Psoas muscle (tissue), 7 donors: ENCODE measurements at regions not wholly inside any gene's neighbourhood (a gene's known extent, or its start where the extent isn't known, plus 50 kb on each side); places are given as distances from the start of the nearest gene placed in this dataset.
A peak's percentile ranks its signal among the peaks of the same experiment; 100 is the strongest.

Experiments
- ATAC-seq, 4 donors: fragments of 200-7000 bp; cut with Tn5 transposase; one replicate each; pipeline ENCODE4 v1.9.1; 2020; ENCODE audit warnings: moderate library complexity in 3 of 4, mild to moderate bottlenecking in 2 of 4
- DNase-seq, 2 donors: peaks; one replicate each; pipeline ENCODE4 v3.0.0-alpha.2; 2020
- H3K27ac ChIP-seq: fragments of 200-600 bp; one replicate; pipeline ENCODE4 v1.8.0; 2022
- H3K27me3 ChIP-seq, 3 donors: fragments of 200-600 bp in 1 of 3; one replicate each; pipeline versions ENCODE4 v1.6.1 to v1.8.0; 2013 to 2022; ENCODE audit warnings: low read length in 2 of 3, mild to moderate bottlenecking in 2 of 3, moderate library complexity in 1 of 3; ENCODE audit not compliant: insufficient read depth in 3 of 3
- H3K36me3 ChIP-seq, 2 donors: fragments of 200-600 bp in 1 of 2; one replicate each; pipeline versions ENCODE4 v1.6.1 to v1.8.0; 2013 to 2022; ENCODE audit warnings: low read depth in 1 of 2, mild to moderate bottlenecking in 1 of 2, moderate library complexity in 1 of 2; ENCODE audit not compliant: insufficient read depth in 1 of 2
- H3K4me1 ChIP-seq: fragments of 200-600 bp; one replicate; pipeline ENCODE4 v1.8.0; 2022
- H3K4me3 ChIP-seq: fragments of 200-600 bp; one replicate; pipeline ENCODE4 v1.8.0; 2022; ENCODE audit warnings: mild to moderate bottlenecking
- H3K9me3 ChIP-seq: fragments of 200-600 bp; one replicate; pipeline ENCODE4 v1.8.0; 2022
- CTCF ChIP-seq: fragments of 200-600 bp; IDR thresholded peaks from one replicate; pipeline ENCODE4 v1.8.0; 2022; ENCODE audit warnings: antibody characterized with exemption
- WGBS, 3 donors: extraction: QIAGEN DNeasy Blood & Tissue Kit; methylation state at CpG; one replicate each; pipeline versions ENCODE4 v1.1.6 to v1.1.7; 2013; 5-methylcytosine and 5-hydroxymethylcytosine counted together
- intact Hi-C, 2 donors: fragments of 100-400 bp; cut with DNase I; formaldehyde crosslinking; loops; one replicate each; pipeline versions ENCODE4 v1.11.0 to v1.14.2; 2022
- donor health status: healthy with polysubstance abuse.
- donor health status: DM: no; HTN: no; CAD: no; lungs with moderate emphysema.
- donor health status: Bipolar disorder and iron deficiency.
- donor health status: healthy.
- donor health status: DM: yes; HTN: yes; CAD: no.
- donor health status: DM: no; HTN: no; CAD: no.
- donor health status: DM: yes; HTN: yes; CAD: no.

- ATAC-seq (no peak), DNase-seq (no peak)
- no peaks in the 10 kb centered on the region for H3K36me3 ChIP-seq
- no peaks in the 10 kb centered on the region for H3K4me1 ChIP-seq
- intact Hi-C loops = no loop called here
- H3K4me3 ChIP-seq = no peak overlapping the region
- H3K27me3 ChIP-seq = no peaks in the 10 kb centered on the region
- no peaks in the 10 kb centered on the region for H3K9me3 ChIP-seq
- no peak for TF ChIP-seq CTCF
- WGBS, 3 donors = 51 to 57% (median 55%) methylated on average over 5 of the region's 5 CpGs
- no peak overlapping the region for H3K27ac ChIP-seq
Measured at GRCh38 chr20:7627734-7628663, 312.3 kb downstream of the HAO1 start.

GRCh38 chr20:7629880-7630279 lies 310.4 kb downstream of the HAO1 start:
- Histone ChIP-seq H3K27ac (no peak overlapping the region), H3K9me3 (no peaks in the 10 kb centered on the region), H3K36me3 (no peaks in the 10 kb centered on the region), H3K27me3 (no peaks in the 10 kb centered on the region), H3K4me3 (no peak overlapping the region), H3K4me1 (no peaks in the 10 kb centered on the region)
- 32 to 69% (median 45%) methylated on average over 1 of the region's 1 CpG for WGBS, 3 donors
- DNase-seq = no peak
- intact Hi-C loops = no loop called here
- no peak for TF ChIP-seq CTCF
- ATAC-seq = no peak

GRCh38 chr20:7637184-7637583 lies 303.1 kb downstream of the HAO1 start:
- no peaks in the 10 kb centered on the region for H3K4me1 ChIP-seq
- intact Hi-C loops = no loop called here
- DNase-seq (no peak), ATAC-seq (no peak)
- TF ChIP-seq CTCF = no peak
- no peak overlapping the region for H3K4me3 ChIP-seq
- no peak overlapping the region for H3K27ac ChIP-seq
- H3K27me3 ChIP-seq = no peaks in the 10 kb centered on the region
- no peaks in the 10 kb centered on the region for H3K9me3 ChIP-seq
- no peaks in the 10 kb centered on the region for H3K36me3 ChIP-seq

- Histone ChIP-seq H3K36me3 (no peaks in the 10 kb centered on the region), H3K9me3 (no peaks in the 10 kb centered on the region), H3K4me3 (no peak overlapping the region), H3K4me1 (no peaks in the 10 kb centered on the region), H3K27ac (no peak overlapping the region), H3K27me3 (no peaks in the 10 kb centered on the region)
- peak in 1 of 4 donors; percentile 45 for ATAC-seq
- no peak for TF ChIP-seq CTCF
- 62 to 71% (median 62%) methylated on average over 6 of the region's 6 CpGs for WGBS, 3 donors
- intact Hi-C loops = no loop called here
- no peak for DNase-seq
Measured at GRCh38 chr20:7650086-7650879, 290.0 kb downstream of the HAO1 start.
